Glutamatergic neuron (in vitro differentiated cells): ENCODE measurements at regions not wholly inside any gene's neighbourhood (a gene's known extent, or its start where the extent isn't known, plus 50 kb on each side); places are given as distances from the start of the nearest gene placed in this dataset.

Experiments
- DNase-seq: peaks from one replicate; pipeline ENCODE4 v3.0.0; 2022
- H3K27ac Mint-ChIP-seq: one replicate; pipeline ENCODE4 v1.8.0; 2020; ENCODE audit warnings: mild to moderate bottlenecking, mixed read lengths, inconsistent platforms; ENCODE audit not compliant: unreplicated experiment
- H3K27me3 Mint-ChIP-seq: one replicate; pipeline ENCODE4 v1.8.0; 2020; ENCODE audit warnings: mild to moderate bottlenecking, moderate library complexity, mixed read lengths, inconsistent platforms; ENCODE audit not compliant: unreplicated experiment
- H3K36me3 Mint-ChIP-seq: one replicate; pipeline ENCODE4 v1.8.0; 2020; ENCODE audit warnings: mild to moderate bottlenecking, mixed read lengths, inconsistent platforms; ENCODE audit not compliant: unreplicated experiment
- H3K4me1 Mint-ChIP-seq: one replicate; pipeline ENCODE4 v1.8.0; 2020; ENCODE audit warnings: mild to moderate bottlenecking, low read depth, mixed read lengths, inconsistent platforms; ENCODE audit not compliant: unreplicated experiment
- H3K4me3 Mint-ChIP-seq: one replicate; pipeline ENCODE4 v1.8.0; 2020; ENCODE audit warnings: mild to moderate bottlenecking, mixed read lengths, inconsistent platforms; ENCODE audit not compliant: unreplicated experiment
- H3K9me3 Mint-ChIP-seq: one replicate; pipeline ENCODE4 v1.8.0; 2020; ENCODE audit warnings: mild to moderate bottlenecking, moderate library complexity, mixed read lengths, inconsistent platforms; ENCODE audit not compliant: unreplicated experiment
- CTCF ChIP-seq: fragments of 200-600 bp; sonication (generic); IDR thresholded peaks from one replicate; pipeline ENCODE4 v1.5.0; 2021; ENCODE audit not compliant: partially characterized antibody, unreplicated experiment

DNA sequence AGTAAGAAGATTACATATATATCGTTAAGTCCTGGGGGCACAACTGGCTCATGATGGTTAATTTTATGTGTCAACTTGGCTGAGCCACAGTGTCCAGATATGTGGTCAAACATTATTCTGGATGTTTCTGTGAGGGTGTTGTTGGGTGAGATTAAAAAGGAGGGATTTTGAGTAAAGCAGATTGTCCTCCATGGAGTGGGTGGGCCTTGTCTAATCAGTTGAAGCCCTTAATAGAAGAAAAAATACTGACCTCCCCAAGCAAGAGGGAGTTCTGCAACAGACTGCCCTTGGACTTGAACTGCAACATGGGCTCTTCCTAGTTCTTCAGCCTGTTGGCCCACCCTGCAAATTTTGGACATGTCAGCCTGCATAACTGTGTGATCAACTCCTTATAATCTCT, 311.6 kb downstream of the RPS6KC1 start:
- Mint-ChIP-seq H3K4me1 (no peaks in the 10 kb centered on the region), H3K9me3 (peaks cover 2% of the 10 kb centered on the region), H3K27me3 (peaks cover 6% of the 10 kb centered on the region), H3K27ac (no peak overlapping the region), H3K4me3 (no peak overlapping the region), H3K36me3 (peaks cover 14% of the 10 kb centered on the region)
- TF ChIP-seq CTCF = no peak
- DNase-seq = no peak

DNA sequence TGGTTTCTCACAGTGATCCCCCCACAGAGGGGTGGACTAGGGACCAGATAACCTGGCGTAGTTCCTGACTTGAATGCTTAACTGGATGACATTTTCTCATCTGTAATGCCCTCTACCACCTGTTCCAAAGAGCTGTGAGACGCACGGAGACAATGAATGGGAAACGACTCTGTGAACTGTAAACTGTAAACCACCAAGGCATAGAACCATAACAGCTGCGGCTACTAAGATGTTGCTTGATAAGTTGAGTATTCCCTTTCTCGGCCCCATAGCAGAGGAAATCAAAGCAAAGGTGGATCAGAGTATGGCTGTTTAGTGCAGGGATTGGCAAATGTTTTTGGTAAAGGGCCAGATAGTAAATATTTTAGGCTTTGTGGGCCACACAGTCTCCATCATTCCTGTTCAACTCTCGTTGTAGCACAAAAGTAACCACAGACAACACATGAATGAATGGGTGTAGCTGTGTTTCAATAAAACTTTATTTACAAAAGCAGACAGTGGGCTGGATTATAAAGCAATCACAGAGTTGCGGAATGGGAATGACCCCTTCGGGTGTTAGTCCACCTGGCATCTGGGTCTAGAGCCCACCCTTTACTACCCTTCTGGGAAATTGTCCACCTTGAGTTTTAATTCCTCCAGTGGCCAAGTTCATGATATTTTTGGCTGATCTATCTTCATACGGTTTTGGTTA, 315.2 kb downstream of the RPS6KC1 start:
- Mint-ChIP-seq H3K4me3 (no peak overlapping the region), H3K27ac (no peak overlapping the region), H3K27me3 (no peaks in the 10 kb centered on the region), H3K4me1 (no peaks in the 10 kb centered on the region), H3K9me3 (no peaks in the 10 kb centered on the region), H3K36me3 (peaks cover 10% of the 10 kb centered on the region)
- no peak for TF ChIP-seq CTCF
- no peak for DNase-seq

DNA sequence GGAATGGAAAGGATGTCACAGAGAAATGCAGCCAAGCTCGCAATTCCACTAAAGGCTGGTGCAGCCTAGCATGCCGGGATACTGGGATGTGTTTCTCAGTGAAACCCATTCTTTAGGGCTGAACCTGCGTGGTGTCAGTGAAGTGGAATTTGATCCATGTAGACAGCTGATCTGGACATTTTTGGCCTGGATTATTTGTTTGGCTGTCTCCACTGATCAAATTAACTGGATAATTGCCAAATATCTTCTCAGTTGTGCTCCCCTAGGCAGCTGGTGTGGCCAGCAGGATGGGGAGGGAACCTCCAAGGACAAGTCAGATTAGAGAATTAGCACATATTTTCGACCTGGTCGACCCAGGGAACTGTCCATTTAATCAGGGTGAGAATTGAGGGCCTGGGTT, 318.4 kb downstream of the RPS6KC1 start:
- H3K27ac Mint-ChIP-seq = no peak overlapping the region
- H3K4me3 Mint-ChIP-seq = no peak overlapping the region
- no peak for TF ChIP-seq CTCF
- DNase-seq = no peak
- no peaks in the 10 kb centered on the region for H3K36me3 Mint-ChIP-seq
- no peaks in the 10 kb centered on the region for H3K9me3 Mint-ChIP-seq
- H3K4me1 Mint-ChIP-seq = no peaks in the 10 kb centered on the region
- H3K27me3 Mint-ChIP-seq = no peaks in the 10 kb centered on the region

- no peak overlapping the region for H3K4me3 Mint-ChIP-seq
- H3K27ac Mint-ChIP-seq = no peak overlapping the region
- no peak for DNase-seq
- no peaks in the 10 kb centered on the region for H3K36me3 Mint-ChIP-seq
- no peaks in the 10 kb centered on the region for H3K4me1 Mint-ChIP-seq
- no peaks in the 10 kb centered on the region for H3K9me3 Mint-ChIP-seq
- no peak for TF ChIP-seq CTCF
- H3K27me3 Mint-ChIP-seq = no peaks in the 10 kb centered on the region
Measured at GRCh38 chr1:213370523-213370922, 319.5 kb downstream of the RPS6KC1 start.

DNA sequence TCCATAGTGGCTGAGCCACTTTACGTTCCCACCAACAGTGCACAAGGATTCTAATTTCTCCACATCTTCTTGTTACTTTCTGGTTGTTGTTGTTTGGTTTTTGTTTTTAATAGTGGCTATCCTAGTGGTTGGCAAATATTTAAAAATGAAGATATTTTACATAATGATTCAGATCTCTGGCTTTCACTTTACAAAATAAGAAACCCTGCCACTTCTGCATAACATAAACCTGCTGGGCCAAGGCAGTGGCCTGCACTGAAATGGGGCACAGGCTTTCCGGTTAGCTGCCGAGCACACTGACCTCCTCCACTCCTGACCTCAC, 320.4 kb downstream of the RPS6KC1 start:
- H3K4me3 Mint-ChIP-seq = no peak overlapping the region
- TF ChIP-seq CTCF = no peak
- no peak overlapping the region for H3K27ac Mint-ChIP-seq
- no peaks in the 10 kb centered on the region for H3K36me3 Mint-ChIP-seq
- H3K27me3 Mint-ChIP-seq = no peaks in the 10 kb centered on the region
- no peaks in the 10 kb centered on the region for H3K9me3 Mint-ChIP-seq
- peaks cover 2% of the 10 kb centered on the region for H3K4me1 Mint-ChIP-seq
- DNase-seq = no peak
